ENCODE measurements at regions not wholly inside any gene's neighbourhood (a gene's known extent, or its start where the extent isn't known, plus 50 kb on each side); places are given as distances from the start of the nearest gene placed in this dataset.

DNA sequence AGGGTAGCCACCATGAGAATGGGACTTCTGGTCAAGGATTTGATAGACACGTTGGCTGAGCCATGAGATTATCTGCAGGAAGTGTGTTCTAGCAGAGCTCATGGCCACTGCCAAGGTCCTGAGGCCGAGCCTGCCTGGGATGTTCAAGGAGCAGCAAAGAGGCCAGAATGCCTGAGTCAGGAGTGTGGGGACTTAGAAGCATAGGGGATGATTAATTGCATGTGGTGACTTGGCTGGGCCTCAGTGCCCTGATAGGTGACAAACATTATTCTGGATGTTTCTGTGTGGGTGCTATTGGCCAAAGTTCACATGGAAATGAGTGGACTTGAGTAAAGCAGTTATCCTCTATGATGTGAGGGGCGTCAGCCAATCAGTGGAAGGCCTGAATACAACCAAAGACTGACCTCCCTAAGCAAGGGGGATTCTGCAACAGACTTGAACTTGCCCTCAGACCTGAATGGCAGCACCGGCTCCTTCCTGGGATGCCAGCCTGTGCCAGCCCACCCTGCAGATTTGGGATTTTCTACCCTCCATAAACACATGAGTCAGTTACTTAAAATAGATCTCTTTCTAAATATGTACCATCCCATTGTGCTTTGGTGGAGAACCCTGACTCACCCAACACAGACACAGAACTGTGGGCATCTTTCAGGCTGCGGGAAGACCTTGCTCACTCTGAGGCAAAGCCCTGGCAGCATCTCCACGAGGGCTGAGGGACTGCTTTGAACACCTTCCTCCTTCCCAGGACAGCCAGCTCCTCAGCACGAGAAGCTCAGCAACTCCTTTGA, 363.9 kb upstream of the MGMT start:
- TF ChIP-seq POLR2AphosphoS5 (IDR thresholded peaks at IDR 0.05; ENCODE audit: low read depth, low read length) (no peak), RAD21 (IDR thresholded peaks at IDR 0.05; ENCODE audit: low read depth) (no peak), EZH2phosphoT487 (IDR thresholded peaks at IDR 0.05; ENCODE audit: borderline replicate concordance) (no peak)
- TF ChIP-seq, protein P1, sequence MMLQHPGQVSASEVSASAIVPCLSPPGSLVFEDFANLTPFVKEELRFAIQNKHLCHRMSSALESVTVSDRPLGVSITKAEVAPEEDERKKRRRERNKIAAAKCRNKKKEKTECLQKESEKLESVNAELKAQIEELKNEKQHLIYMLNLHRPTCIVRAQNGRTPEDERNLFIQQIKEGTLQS (IDR thresholded peaks at IDR 0.05): no peak
- TF ChIP-seq, protein P2, sequence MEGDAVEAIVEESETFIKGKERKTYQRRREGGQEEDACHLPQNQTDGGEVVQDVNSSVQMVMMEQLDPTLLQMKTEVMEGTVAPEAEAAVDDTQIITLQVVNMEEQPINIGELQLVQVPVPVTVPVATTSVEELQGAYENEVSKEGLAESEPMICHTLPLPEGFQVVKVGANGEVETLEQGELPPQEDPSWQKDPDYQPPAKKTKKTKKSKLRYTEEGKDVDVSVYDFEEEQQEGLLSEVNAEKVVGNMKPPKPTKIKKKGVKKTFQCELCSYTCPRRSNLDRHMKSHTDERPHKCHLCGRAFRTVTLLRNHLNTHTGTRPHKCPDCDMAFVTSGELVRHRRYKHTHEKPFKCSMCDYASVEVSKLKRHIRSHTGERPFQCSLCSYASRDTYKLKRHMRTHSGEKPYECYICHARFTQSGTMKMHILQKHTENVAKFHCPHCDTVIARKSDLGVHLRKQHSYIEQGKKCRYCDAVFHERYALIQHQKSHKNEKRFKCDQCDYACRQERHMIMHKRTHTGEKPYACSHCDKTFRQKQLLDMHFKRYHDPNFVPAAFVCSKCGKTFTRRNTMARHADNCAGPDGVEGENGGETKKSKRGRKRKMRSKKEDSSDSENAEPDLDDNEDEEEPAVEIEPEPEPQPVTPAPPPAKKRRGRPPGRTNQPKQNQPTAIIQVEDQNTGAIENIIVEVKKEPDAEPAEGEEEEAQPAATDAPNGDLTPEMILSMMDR (IDR thresholded peaks at IDR 0.05 in 2 of 3, conservative IDR thresholded peaks at IDR 0.05 in 1 of 3; ENCODE audit: borderline replicate concordance in 1 of 3, insufficient read depth in 1 of 3, low read depth in 2 of 3, low read length in 2 of 3): no peak
